RWPE1 (cell line): ENCODE measurements at regions not wholly inside any gene's neighbourhood (a gene's known extent, or its start where the extent isn't known, plus 50 kb on each side); places are given as distances from the start of the nearest gene placed in this dataset.
"Not testable (repeated sequence)": the region's sequence is repeated elsewhere in the genome, so short reads cannot be mapped to it uniquely, and the experiment has no call there.

Source experiments
- CTCF ChIA-PET: fragments of 350-600 bp; sonication (Branson Sonifier 250); formaldehyde crosslinking; extraction: SDS; loops from one replicate; lab custom pipeline; 2021; lab: Yijun Ruan, JAX
- POLR2A ChIA-PET: fragments of 400-600 bp; formaldehyde crosslinking; extraction: SDS; loops from one replicate; lab custom pipeline; 2020; ENCODE audit warnings: antibody characterized with exemption; ENCODE audit not compliant: low non-redundant PET; lab: Yijun Ruan, JAX
- DNase-seq: peaks from one replicate; pipeline ENCODE4 v3.0.0; 2012; ENCODE audit warnings: low spot score
- H3K27ac ChIP-seq: fragments of 450-650 bp; 2 replicates; pipeline ENCODE4 v1.5.1; 2017
- TF ChIP-seq, protein P1 (sequence below): fragments of 450-650 bp; conservative IDR thresholded peaks from 2 replicates; pipeline ENCODE4 v1.5.1; 2017; ENCODE audit warnings: low read depth, mild to moderate bottlenecking

DNA sequence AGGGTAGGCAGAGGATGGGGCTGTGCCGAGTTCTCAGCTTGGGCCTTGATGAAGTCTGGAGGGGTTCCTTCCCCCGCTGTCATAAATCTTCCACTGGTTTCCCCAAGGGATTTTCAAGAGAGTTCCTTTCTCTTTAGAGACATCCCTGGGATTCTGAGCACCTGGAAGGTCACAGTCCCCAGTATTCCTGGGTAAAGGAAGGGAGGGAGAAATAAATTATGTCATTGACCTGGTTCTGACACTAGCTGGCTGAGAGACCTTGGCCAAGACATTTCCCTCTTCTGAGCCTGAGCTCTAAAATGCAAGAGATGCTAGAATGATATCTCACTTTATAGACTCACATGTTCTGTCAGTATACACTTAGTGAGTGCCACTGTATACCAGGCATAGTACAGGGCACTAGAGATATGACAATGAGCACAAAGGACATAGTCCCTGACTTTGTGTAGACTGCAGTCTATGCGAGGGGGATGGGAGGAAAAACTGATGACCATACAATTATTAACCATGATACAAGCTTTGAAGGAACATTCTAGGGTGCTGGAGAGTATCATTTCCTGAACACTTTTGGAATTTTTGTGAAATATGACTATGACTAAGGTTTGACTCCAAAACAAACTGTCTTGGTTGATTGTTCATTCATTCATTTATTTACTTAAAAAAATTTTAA, 165.8 kb upstream of the JUN start:
- ChIA-PET CTCF (interaction anchor here (0.6 to 1.3 kb wide), 2 partner anchors 10 to 1076 kb away, joined by 3 read pairs; no protein-coding TSS in a partner anchor), POLR2A (no interaction called here)
- DNase-seq: no peak
- TF ChIP-seq, protein P1, sequence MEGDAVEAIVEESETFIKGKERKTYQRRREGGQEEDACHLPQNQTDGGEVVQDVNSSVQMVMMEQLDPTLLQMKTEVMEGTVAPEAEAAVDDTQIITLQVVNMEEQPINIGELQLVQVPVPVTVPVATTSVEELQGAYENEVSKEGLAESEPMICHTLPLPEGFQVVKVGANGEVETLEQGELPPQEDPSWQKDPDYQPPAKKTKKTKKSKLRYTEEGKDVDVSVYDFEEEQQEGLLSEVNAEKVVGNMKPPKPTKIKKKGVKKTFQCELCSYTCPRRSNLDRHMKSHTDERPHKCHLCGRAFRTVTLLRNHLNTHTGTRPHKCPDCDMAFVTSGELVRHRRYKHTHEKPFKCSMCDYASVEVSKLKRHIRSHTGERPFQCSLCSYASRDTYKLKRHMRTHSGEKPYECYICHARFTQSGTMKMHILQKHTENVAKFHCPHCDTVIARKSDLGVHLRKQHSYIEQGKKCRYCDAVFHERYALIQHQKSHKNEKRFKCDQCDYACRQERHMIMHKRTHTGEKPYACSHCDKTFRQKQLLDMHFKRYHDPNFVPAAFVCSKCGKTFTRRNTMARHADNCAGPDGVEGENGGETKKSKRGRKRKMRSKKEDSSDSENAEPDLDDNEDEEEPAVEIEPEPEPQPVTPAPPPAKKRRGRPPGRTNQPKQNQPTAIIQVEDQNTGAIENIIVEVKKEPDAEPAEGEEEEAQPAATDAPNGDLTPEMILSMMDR: no peak
- H3K27ac ChIP-seq: no peak overlapping the region

DNA sequence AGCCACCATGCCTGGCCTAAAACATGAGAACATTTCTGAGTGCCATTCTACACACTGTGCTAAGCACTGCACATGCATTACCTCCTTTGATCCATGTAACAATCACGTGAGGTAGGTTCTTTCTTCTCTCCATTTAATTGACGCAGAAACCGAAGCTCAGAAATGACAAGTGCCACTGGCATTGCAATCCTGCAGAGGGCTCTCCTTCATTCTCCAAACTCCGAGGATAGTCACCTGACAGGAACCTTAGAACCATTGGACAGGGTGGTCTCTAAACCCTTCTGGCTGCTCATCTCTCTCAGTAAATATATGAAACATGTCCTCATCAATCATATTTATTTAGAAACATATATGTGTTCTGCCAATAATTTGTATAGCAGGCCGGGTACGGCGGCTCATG, 167.1 kb upstream of the JUN start:
- ChIA-PET CTCF (interaction anchor here (0.6 to 1.3 kb wide), 2 partner anchors 11 to 166 kb away, joined by 3 read pairs; no protein-coding TSS in a partner anchor), POLR2A (no interaction called here)
- no peak for DNase-seq
- no peak overlapping the region for H3K27ac ChIP-seq
- TF ChIP-seq, protein P1: no peak

DNA sequence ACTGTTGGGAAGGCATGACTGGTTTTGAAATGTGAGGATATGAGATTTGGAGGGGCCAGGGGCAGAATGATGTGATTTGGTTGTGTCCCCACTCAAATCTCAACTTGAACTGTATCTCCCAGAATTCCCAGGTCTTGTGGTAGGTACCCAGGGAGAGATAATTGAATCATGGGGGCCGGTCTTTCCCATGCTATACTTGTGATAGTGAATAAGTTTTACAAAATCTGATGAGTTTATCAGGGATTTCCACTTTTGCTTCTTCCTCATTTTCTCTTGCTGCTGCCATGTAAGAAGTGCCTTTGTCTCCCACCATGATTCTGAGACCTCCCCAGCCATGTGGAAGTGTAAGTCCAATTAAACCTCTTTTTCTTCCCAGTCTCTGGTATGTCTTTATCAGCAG, 170.1 kb upstream of the JUN start:
- H3K27ac ChIP-seq, POLR2A ChIA-PET, DNase-seq, CTCF ChIA-PET: not testable (repeated sequence)

DNA sequence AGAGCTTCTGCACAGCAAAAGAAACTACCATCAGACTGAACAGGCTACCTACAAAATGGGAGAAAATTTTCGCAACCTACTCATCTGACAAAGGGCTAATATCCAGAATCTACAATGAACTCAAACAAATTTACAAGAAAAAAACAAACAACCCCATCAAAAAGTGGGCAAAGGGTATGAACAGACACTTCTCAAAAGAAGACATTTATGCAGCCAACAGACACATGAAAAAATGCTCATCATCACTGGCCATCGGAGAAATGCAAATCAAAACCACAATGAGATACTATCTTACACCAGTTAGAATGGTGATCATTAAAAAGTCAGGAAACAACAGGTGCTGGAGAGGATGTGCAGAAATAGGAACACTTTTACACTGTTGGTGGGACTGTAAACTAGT, 179.4 kb upstream of the JUN start:
- POLR2A ChIA-PET, DNase-seq, CTCF ChIA-PET: not testable (repeated sequence)

DNA sequence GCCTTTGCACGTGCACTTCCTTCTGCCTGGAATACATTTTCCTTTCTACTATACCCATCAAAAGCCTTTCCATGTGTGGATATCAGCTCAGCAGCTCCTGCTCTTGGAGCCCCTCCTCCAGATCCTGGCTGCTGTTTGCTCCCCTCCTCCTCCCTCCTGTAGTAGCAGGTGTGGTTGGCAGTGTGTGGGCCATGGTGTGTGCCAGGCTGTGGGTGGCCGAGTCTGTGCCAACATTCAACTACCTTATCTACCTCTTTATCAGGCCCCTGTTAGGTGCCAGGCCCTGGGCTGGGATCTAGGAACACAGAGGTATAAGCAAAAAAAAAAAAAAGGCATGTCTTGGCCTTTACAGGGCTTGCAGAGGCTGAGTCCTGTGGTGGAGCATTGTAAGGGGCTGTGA, 180.6 kb upstream of the JUN start:
- no peak overlapping the region for H3K27ac ChIP-seq
- DNase-seq: no peak
- ChIA-PET POLR2A (no interaction called here), CTCF (no interaction called here)
- TF ChIP-seq, protein P1: no peak

More for the DNA sequence above, 179.4 kb upstream of the JUN start:
- not testable (repeated sequence) for H3K27ac ChIP-seq

DNA sequence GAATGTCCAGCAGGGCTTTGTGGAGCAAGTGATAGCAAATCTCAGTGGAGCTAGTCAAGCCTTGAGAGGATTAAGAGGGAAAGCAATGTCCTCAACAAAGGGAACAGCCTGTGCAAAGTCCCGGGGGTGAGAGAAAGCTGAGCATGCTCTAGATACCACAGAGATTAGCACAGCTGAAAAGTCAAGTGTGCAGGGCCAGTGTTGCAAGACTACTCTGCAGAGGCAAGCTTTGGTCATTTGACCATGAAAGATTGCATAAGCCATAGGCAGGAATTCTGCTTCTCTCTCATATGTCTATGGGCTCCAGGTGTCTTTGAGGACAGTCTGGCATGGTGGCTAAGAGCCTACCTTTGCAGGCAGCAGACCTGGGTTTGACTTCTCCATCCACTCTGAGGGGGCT, 181.0 kb upstream of the JUN start:
- DNase-seq: no peak
- CTCF ChIA-PET: no interaction called here
- no peak overlapping the region for H3K27ac ChIP-seq
- TF ChIP-seq, protein P1: no peak
- POLR2A ChIA-PET: no interaction called here

DNA sequence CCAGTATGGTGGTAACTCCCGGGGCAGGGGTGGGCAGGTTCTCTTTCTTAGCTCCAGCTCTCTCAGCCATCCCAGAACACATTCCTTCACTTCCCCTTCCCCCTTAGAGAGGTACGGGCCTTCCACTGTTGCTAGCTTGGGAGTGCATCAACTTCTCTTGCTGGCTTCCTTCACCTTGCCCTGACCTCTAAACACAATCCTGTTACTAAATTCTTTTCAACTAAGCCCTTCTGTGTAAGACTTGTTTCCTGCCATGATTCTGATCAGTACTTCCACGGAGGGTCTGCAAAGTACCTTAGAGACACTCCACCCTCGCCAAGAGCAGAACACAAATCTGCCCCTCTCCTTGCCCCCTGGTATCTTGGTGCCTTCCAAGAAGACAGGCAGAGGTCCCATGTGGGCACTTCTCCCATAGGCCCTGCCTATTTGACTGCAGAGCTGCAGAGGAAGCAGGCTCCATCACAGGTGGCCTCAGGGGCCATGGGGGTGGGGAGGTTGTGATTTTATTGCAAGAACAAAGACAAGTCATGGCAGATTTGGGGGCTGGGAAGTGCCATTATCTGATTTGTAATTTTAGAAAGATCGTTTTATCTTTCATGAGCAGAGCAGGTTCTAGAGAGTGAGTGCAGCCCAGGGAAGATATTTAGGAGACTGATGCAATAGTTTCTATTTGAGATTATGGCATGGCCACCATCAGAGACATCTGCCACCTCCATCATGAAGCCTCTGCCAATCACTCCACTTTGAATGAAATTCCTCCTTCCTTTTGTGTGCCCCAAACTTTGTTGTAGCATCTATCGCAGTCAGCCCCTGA, 182.5 kb upstream of the JUN start:
- POLR2A ChIA-PET: no interaction called here
- TF ChIP-seq, protein P1: no peak
- H3K27ac ChIP-seq: no peak overlapping the region
- CTCF ChIA-PET: interaction anchor here (0.6 to 1.1 kb wide), 2 partner anchors 13 to 35 kb away, joined by 3 read pairs; no protein-coding TSS in a partner anchor
- DNase-seq: no peak
